HG02763 (cell line): ENCODE measurements at regions not wholly inside any gene's neighbourhood (a gene's known extent, or its start where the extent isn't known, plus 50 kb on each side); places are given as distances from the start of the nearest gene placed in this dataset.

ENCODE experiments used
- ATAC-seq: cut with Tn5 transposase; IDR thresholded peaks from one replicate; pipeline ENCODE4 v1.9.1; 2021; ENCODE audit warnings: mild to moderate bottlenecking, moderate library complexity; ENCODE audit not compliant: unreplicated experiment

DNA sequence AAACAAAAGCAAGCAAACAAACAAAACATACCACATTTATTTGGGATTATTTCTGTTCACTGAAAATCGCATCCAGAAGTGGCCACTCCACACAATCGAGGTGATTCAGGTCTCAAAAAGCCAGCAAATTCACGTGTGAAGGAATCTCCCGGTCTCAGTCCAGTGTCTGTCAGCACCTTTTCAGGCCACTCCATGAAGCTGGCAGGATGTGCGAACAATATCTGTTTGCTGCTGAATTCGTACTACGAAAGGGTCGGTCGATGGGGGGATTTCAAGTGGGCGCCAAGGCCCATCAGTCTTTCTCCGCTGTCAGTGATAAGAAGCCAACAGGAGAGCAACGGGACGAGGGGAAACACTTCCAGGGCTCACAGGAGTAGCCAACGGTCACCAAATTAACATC, 505.1 kb downstream of the IRX1 start:
- no peak for ATAC-seq

DNA sequence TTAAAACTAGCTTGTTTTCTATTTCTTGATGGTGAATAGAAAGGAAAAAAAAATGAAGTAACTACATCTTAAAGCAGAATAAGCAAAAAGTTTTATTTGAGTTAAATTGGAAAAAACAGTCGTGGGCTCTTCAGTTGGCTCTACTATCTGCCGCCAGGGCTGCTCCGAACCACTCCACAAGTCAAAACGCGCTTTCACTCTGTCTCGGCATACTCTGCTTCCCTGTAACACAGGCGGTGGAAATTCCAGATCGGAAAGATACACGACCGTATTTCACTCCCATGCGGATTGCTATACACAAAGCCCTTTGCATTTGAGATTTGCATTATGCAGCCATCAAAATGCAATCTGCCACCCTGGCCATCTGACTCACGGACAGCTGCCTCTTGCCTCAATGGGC, 505.6 kb downstream of the IRX1 start:
- no peak for ATAC-seq

DNA sequence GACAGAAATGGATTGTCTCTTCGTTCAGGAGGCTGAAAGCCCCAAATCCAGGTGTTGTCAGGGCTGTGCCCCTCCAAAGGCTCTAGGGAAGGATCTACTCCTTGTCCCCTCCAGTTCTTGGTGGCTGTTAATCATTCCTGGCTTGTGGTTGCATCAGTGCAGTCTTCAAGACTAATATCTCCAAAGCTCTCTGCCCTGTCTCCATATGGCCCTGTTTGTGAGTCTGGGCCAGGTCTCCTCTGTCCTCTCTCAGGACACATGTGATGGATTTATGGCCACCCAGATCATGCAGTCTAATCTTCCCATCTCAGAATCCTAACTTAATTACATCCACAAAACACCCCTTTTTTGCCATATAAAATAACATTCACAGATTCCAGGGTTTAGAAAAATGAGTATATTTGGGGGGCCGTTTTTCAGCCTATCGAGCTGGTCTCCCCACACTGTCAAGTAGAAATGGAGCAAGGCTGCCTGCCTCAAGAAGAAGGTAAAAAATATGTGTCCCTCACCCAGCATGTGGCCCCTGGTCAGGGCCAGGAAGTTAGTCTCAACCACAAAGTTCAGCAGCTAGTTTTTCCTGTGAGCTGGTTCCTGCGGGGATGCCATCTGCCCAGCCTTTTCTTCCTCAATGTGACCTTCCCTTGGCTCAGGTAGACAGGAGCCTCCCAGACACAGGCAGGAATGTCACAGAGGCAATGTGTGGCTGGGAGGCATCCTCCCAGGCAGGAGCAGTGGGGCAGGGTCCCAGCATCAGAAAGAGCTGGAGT, 509.4 kb downstream of the IRX1 start:
- ATAC-seq: no peak

DNA sequence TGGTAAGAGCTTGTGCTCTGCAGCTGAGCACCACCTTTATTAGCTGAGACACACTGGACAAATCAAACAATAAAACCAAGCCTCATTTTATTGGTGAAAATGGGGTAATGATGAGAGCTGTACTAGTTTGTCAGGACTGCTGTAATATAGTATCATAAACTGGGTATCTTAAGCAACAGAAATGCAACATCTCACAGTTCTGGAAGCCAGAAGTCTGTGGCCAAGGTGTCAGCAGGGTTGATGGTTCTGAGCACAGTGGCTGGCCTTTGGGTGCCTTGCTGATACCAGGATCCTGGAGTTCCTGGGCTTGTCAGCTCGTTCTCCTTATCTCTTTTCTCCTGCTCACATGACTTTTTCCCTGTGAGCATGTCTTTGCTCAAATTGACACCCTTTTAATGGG, 513.1 kb downstream of the IRX1 start:
- ATAC-seq: no peak

DNA sequence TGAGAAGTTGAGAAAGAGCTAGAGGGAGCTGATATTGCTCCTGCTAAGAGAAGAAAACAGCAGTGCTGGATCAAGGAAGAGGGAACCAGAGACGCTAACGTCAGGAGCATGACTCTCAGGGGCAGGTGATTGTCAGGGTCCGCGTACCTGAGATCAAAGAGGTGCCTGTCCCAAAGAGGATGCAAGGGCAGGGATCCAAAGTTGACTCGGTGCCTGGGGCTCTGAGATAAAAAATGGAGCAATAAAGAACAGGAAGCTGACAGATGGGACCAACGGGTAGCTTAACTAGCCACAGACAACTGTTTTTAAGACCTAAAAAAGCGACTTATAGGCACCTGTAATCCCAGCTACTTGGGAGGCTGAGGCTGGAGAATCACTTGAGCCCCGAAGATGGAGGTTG, 517.8 kb downstream of the IRX1 start:
- no peak for ATAC-seq

DNA sequence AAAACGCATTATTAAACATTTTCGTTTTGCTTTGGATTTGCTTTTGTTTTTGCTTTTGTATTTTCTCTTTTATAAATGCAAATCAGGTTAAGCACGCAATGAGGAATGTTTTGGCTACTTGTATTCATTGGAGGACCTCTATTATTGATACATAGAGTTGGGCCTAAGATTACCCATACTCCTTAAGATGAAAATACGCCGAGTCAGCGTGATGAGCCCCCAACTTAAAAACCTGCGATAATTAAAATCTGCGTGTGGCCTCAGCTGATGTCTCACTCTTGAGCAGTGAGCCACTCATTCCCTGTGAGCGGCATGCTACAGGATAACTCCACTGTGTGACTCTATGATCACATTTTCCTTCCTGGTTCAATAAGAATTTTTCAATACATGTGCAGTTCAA, 518.3 kb downstream of the IRX1 start:
- ATAC-seq: no peak

DNA sequence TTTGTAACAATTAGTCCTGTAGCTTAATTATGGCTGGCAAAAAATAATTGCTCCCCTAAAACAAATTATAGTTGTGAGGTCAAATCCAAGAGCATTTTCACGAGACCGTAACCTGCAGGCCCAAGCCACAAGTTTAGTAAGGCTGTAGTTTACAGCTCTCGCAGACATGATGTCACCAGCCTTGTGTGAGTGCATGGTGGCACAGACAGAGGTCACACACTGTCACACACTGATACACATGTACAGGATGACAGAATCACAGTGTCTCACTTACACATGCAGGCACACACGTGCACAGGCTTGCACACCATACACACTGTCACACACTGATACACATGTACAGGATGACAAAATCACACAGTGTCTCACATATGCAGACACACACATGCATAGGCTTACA, 518.8 kb downstream of the IRX1 start:
- ATAC-seq: no peak

DNA sequence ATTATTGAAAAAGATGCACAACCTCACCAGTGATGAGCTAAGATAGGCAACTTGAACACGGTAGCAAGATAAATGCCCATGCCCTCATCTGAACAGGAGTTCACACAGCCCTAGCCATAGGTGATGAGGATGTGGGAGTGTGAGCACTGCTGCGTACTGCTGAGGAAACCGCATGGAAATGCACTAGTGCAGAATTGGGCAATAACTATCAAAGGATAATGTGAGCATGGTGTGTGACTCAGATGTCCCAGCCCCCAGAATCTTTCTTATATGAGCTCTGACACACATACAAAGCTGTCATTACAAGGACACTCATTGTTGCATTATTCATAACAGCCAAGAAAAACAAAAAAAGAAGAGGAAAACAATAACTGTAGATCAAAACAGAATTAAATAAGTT, 521.2 kb downstream of the IRX1 start:
- ATAC-seq: no peak

DNA sequence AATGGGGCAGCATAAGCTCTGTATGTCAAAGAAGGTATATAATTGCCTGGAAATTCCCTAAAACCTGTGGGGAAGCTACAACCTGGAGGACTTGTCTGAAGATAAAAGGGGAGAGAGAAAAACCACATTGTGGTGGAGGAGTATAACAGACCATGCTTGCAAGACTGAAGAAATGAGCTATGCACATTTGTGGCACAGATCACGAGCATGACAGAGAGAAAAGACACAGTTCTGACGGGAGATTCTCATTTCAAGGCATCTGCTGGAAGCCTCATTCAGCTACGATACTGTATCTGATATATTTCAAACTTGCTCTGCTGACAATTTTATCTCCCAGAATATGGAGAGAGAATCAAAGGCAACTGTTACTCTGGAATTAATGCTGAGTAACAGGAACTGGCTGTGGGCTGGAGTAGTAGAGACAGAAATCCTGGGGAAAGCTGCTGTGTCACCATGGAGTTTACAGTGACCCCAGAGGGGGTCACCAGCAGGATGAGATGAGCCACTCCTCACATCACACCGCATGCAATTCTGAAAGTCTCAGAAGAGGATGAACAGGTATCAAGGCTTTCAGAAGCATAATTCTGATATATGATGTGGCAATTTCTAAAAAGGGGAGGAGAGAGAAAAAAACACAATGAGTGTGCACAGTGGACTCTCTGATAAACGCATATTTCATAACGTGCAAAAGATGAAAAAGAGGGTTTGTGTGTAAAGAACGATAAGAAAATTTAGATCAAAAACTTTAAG, 528.8 kb downstream of the IRX1 start:
- ATAC-seq: no peak

DNA sequence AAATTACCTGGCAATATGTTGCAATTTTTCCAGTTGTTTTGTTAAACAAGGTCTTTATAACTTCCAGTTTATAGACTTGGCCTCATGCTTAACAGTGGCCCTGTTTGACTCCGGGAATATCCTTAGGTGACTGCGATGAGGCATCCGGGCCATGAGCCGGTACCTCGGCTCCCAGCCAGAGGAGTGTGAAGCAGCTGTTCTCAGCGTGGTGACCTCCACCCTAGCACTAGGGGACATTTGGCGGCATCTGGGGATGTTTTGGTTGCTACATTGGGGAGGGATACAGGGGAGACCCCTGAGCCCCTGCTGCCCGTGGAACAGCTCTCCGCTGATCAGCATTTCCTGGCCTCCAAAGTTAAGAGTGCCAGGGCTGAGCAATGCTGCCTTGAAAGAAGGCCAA, 533.4 kb downstream of the IRX1 start:
- ATAC-seq: no peak

DNA sequence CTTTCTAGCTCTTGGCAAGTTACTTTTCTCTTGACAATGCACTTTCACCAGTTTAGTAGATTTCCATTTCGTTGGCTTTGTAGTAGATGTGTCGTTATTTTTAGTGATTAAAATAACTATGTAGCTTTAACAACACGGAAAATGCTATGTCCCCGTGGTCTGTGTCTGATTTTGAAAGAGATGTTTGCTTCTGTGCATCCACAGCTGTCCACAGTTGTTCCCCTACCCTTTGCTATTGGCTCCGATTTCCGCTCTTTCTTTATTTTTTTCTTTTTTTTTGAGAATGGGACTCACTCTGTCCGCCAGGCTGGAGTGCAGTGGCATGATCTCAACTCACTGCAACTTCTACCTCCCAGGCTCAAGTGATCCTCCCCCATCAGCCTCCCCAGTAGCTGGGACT, 533.9 kb downstream of the IRX1 start:
- ATAC-seq: no peak

DNA sequence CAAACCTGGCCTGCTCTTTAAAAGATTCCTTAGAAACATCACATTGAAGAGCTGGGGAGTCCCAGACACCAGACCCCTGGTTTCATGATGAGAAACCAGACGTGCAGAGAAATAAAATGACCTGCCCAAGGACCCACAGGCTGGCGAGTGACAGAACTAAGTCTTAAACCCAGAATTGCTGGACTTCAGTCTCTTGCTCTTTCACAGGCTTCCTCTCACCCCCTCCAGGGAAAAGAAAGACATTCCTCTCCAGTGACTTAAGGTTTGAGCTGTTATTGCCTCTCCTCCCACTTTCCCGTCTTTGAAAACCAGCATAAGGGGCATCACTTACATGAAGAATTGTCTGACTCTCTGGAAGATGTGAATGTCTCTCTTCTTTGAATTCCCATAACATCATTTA, 535.2 kb downstream of the IRX1 start:
- ATAC-seq: no peak

DNA sequence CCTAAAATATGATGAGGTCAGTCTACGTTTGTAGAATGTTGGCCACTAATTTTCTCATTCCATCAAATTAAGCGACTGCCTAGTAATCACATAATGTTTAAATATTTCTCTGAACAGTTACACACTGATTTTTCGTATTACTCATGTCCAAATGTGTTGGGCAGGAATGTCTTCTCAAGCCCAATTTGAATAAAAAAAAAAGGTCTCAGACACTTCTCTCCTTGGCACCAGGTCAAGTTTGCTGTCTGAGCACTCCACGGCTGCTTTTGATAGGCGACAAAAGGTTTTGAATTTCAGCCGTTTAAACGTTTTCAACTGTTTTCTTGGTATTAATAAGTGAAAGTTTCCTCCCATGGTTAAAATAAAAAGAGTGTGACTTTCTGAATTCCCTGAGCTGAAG, 542.1 kb downstream of the IRX1 start:
- no peak for ATAC-seq

DNA sequence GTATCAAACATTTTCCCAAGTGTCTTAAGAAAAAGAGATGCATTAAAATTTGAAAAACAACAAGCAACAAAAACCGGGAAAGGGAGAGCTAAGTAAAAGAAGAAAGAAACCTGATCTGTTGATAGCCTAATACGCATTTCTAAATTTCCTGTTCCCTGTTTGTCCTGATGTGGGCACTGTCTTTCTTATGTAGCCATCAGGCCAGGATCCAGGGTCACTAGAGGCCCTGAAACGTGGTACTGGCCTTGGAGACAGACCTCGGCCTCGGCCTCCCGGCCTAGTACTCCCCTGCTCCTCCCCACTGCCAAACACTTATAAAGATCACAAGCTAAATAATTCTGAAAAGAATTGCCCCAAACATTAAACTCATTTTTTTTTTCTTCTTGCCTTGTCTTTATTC, 547.2 kb downstream of the IRX1 start:
- no peak for ATAC-seq

DNA sequence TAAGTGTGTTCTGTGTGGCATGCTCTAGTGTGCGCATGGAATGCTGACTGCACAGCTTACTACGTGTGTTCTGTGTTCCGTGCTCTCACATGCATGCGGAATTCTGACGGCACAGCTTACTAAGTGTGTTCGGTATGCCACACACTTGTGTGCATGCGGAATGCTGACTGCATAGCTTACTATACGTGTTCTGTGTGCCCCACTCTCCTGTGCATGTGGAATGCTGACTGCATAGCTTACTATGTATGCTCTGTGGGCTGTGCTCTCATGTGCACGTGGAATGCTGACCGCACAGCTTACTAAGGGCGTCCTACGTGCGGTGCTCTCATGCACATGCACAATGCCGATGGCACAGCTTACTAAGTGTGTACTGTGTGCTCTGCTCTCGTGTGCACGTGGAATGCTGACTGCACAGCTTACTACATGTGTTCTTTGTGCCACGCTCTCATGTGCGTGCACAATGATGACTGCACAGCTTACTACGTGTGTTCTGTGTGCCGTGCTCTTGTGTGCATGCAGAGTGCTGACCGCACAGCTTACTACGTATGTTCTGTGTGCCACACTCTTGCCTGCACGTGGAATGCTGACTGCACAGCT, 548.9 kb downstream of the IRX1 start:
- no peak for ATAC-seq

DNA sequence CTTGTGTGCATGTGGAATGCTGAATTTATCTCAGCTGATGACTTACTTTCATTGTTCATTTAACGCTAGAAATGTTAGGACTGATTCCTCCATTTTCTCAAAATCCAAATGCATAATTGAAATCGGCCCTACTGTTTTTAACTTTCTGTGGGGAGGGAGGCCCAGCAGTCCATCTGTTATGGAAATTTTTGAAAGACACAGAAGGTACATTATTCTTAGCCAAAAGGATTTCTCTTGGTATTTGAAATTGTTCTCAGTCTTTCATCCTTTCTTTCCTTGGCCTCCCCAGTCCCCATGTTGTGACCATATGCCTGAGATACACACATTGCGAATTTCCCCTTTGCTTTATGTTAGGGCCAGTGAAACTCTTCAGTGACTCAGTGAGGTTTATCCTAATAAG, 549.9 kb downstream of the IRX1 start:
- ATAC-seq: no peak

DNA sequence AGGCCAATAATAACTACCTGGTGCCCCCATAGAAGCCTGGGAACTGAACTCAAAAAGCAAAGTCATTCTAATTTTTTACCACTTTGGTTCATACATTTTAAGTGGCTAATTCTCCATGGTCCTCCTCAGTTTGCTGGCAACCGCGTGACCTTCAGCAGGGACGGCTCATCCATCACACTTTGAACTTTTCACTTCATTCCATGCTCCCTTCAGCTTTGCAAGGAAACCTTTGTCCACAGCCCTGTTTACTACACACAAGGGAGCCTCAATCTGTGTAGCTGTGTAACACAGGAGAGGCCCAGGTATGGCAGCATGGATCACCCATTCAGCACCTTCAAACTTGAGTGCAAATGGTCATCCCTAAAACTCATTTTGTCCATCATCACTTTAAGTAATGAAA, 552.4 kb downstream of the IRX1 start:
- no peak for ATAC-seq

DNA sequence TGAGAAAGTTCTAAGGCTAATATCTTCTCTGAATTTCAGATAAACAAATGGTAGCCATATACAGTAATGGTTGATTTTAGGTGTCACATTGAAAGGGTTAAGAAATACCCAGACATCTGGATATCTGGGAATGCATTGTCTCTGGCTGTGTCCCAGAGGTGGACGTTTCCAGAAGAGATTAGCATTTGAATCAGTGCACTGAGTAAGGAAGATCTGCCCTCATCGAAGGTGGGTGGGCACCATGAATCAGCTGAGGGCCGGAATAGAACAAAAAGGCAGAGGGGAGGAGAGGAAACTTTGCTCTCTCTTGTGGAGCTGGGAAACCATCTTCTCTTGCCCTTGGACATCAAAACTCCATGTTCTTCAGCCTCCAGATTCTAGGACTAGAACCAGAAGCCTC, 554.4 kb downstream of the IRX1 start:
- no peak for ATAC-seq

DNA sequence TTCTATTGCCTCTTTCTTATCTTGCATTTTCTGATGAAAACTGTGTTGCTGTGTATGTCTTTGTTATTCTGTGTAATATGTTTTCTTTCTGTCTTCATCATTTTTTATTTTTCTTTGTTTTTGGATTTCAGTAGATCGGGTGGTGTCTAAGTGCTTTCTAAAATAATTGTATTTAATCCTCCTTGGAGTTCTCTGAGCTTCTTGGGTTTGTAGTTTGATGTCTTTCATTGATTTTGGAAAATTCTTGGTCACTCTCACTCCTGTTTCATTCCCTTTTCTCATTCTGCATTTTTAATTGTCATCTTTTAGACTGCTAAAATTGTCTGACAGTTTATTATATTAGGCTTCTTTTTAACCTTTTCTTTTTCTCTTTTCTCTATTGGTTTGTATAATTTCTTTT, 560.5 kb downstream of the IRX1 start:
- ATAC-seq: no peak

DNA sequence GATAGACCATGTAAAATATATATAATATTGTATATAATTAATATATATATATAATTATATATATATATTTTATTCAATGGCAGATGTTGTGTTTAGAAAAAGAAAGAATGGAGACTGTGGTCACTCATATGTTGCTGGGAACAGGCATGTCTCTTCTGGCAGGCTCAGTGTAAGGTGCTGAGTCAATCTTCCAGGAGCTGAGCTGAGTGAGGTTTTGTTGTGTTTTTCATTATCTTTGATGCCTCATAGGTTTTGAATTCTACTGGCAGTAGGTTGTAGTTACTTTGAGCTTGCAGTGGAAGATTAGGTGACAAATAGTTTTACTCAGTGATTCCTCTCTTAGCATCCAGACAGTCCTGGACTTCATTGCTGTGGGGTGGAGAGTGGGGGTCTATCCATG, 561.3 kb downstream of the IRX1 start:
- ATAC-seq: no peak

DNA sequence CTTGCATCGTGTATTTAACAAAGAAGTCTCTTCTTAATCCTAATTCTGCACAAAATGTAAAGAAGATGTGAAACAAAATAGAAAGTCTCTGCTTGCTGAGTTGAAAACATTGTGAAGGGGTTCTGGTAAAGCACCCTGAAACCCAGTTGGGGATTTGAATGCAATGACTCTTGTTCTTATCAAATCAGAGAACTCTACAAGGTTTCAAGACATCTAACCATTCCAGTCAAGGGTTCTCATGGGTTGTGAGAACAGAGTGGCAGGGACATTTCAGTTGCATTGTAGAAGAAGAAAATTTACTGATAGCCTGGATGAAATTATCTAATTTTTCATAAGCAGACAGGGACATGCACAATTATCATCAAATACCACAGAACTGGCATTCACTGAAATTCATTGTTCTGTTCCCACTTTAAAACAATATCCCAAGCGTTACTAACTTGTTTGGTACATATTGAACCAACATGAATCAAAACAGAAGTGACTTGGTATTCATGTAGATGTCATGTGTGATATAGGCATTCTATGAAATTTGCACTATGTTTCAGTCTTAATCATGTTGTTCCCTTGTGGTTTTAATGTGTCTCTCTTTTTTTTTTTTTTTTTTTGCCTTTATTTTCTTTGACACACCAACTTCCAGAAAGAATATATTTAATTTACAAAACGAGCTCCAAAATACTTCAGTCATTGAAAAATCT, 563.3 kb downstream of the IRX1 start:
- no peak for ATAC-seq

DNA sequence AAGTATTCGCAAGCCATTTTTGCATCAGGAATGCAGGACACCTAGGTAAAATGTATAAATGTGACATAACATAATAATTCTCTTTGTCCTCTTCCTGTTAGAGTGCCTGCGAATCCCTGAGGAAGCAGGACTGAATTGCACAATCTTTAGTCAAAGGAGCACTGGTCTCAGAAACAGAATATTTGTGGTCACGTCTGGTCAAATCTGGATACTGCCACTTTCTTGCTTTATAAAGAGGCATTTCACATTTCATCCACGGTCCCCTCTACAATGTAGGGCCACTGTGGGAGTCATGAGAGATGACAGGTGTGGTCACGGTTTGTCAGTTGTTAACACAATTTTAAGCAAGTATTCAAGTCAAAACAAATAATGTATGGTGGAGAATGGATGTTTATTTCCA, 564.0 kb downstream of the IRX1 start:
- no peak for ATAC-seq
